ENCODE measurements at regions not wholly inside any gene's neighbourhood (a gene's known extent, or its start where the extent isn't known, plus 50 kb on each side); places are given as distances from the start of the nearest gene placed in this dataset.

- Histone ChIP-seq H3K4me1 (no peaks in the 10 kb centered on the region), H3K36me3 (ENCODE audit: control insufficient read depth, insufficient read depth, low read length) (no peaks in the 10 kb centered on the region), H3K27me3 (ENCODE audit: control insufficient read depth, insufficient read depth, low read length) (no peaks in the 10 kb centered on the region), H3K79me2 (no peaks in the 10 kb centered on the region), H3K9me3 (ENCODE audit: control insufficient read depth, low read length) (no peaks in the 10 kb centered on the region), H3K4me2 (ENCODE audit: low read length) (no peak overlapping the region), H3K4me3 (ENCODE audit: low read depth, low read length) (no peak overlapping the region), H3K27ac (no peak overlapping the region), H3K9ac (no peak overlapping the region), H2AFZ (no peak overlapping the region)
- no peak for TF ChIP-seq CTCF (IDR thresholded peaks at IDR 0.05)
These were observed 373.6 kb downstream of the NYAP2 start for GRCh38 chr2:225773148-225773547.

- Histone ChIP-seq H3K79me2 (no peaks in the 10 kb centered on the region), H3K36me3 (ENCODE audit: control insufficient read depth, insufficient read depth, low read length) (no peaks in the 10 kb centered on the region), H3K9ac (no peak overlapping the region), H3K27ac (no peak overlapping the region), H3K4me1 (no peaks in the 10 kb centered on the region), H3K27me3 (ENCODE audit: control insufficient read depth, insufficient read depth, low read length) (no peaks in the 10 kb centered on the region), H3K4me3 (ENCODE audit: low read depth, low read length) (no peak overlapping the region), H3K4me2 (ENCODE audit: low read length) (no peak overlapping the region), H2AFZ (no peak overlapping the region), H3K9me3 (ENCODE audit: control insufficient read depth, low read length) (no peaks in the 10 kb centered on the region)
- TF ChIP-seq CTCF (IDR thresholded peaks at IDR 0.05), result no peak
These were observed 372.2 kb downstream of the NYAP2 start for GRCh38 chr2:225771701-225772100.

GRCh38 chr2:225768741-225769140 lies 369.2 kb downstream of the NYAP2 start:
- TF ChIP-seq CTCF (IDR thresholded peaks at IDR 0.05), result no peak
- Histone ChIP-seq H3K79me2 (no peaks in the 10 kb centered on the region), H3K4me1 (no peaks in the 10 kb centered on the region)

GRCh38 chr2:225766431-225766830 lies 366.9 kb downstream of the NYAP2 start:
- Histone ChIP-seq H3K9me3 (ENCODE audit: control insufficient read depth, low read length) (no peaks in the 10 kb centered on the region), H3K27me3 (ENCODE audit: control insufficient read depth, insufficient read depth, low read length) (no peaks in the 10 kb centered on the region), H3K4me2 (ENCODE audit: low read length) (no peak overlapping the region), H3K79me2 (no peaks in the 10 kb centered on the region), H3K4me1 (no peaks in the 10 kb centered on the region), H3K36me3 (ENCODE audit: control insufficient read depth, insufficient read depth, low read length) (no peaks in the 10 kb centered on the region), H3K27ac (no peak overlapping the region), H3K4me3 (ENCODE audit: low read depth, low read length) (no peak overlapping the region), H2AFZ (no peak overlapping the region), H3K9ac (no peak overlapping the region)
- TF ChIP-seq CTCF (IDR thresholded peaks at IDR 0.05), result no peak

More at GRCh38 chr2:225768741-225769140, 369.2 kb downstream of the NYAP2 start:
- Histone ChIP-seq H3K9ac (no peak overlapping the region), H3K27ac (no peak overlapping the region), H3K4me2 (ENCODE audit: low read length) (no peak overlapping the region), H2AFZ (no peak overlapping the region), H3K9me3 (ENCODE audit: control insufficient read depth, low read length) (no peaks in the 10 kb centered on the region), H3K4me3 (ENCODE audit: low read depth, low read length) (no peak overlapping the region), H3K36me3 (ENCODE audit: control insufficient read depth, insufficient read depth, low read length) (no peaks in the 10 kb centered on the region), H3K27me3 (ENCODE audit: control insufficient read depth, insufficient read depth, low read length) (no peaks in the 10 kb centered on the region)

GRCh38 chr2:225765820-225766219 lies 366.3 kb downstream of the NYAP2 start:
- Histone ChIP-seq H3K36me3 (ENCODE audit: control insufficient read depth, insufficient read depth, low read length) (no peaks in the 10 kb centered on the region), H3K4me1 (no peaks in the 10 kb centered on the region), H3K4me2 (ENCODE audit: low read length) (no peak overlapping the region), H3K27me3 (ENCODE audit: control insufficient read depth, insufficient read depth, low read length) (no peaks in the 10 kb centered on the region), H3K9me3 (ENCODE audit: control insufficient read depth, low read length) (no peaks in the 10 kb centered on the region), H3K9ac (no peak overlapping the region), H2AFZ (no peak overlapping the region), H3K27ac (no peak overlapping the region), H3K4me3 (ENCODE audit: low read depth, low read length) (no peak overlapping the region), H3K79me2 (no peaks in the 10 kb centered on the region)
- no peak for TF ChIP-seq CTCF (IDR thresholded peaks at IDR 0.05)
